ENCODE measurements at regions not wholly inside any gene's neighbourhood (a gene's known extent, or its start where the extent isn't known, plus 50 kb on each side); places are given as distances from the start of the nearest gene placed in this dataset.

- no peak for DNase-seq (ENCODE audit: low spot score)
Observed at GRCh38 chr4:67122029-67122428, 423.3 kb downstream of the CENPC start.

DNA sequence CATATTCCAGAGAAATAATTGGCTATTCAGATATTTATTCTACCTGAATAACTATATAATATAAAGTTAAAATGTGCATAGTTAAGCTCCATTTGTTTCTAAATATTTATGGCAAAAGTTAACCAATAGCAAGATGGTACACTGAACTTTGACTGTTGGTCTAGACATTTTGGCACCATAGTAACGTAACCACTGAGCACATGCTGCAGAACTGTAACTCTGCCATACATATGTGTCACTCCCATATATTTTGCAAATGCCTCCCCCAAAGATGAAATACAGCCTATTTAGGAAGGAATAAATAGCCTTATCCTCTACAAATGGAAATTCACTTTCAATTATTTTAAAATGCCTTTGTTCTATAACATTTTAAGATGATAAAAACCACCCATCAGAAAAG, 424.9 kb downstream of the CENPC start:
- no peak for DNase-seq (ENCODE audit: low spot score)

DNA sequence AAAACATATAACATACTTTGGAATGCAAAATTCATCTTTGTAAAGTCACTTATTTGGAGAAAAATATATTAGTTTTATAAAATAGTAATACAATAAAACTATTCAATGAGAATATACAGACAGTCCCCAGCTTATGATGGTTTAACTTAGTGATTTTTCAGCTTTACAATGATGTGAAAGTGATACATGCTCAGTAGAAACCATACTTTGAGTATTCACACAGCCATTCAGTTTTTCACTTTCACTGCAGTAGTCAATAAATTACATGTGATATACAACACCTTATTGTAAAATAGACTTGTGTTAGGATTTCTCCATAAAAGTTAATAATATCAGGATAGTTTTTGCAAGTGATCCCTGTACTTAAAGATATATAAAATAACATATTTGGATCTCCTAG, 436.0 kb downstream of the CENPC start:
- no peak for DNase-seq (ENCODE audit: low spot score)

GRCh38 chr4:67106861-67107460, 438.3 kb downstream of the CENPC start:
- no peak for DNase-seq (ENCODE audit: low spot score)

- no peak for DNase-seq (ENCODE audit: low spot score)
Observed at GRCh38 chr4:67104145-67104544, 441.2 kb downstream of the CENPC start.

DNA sequence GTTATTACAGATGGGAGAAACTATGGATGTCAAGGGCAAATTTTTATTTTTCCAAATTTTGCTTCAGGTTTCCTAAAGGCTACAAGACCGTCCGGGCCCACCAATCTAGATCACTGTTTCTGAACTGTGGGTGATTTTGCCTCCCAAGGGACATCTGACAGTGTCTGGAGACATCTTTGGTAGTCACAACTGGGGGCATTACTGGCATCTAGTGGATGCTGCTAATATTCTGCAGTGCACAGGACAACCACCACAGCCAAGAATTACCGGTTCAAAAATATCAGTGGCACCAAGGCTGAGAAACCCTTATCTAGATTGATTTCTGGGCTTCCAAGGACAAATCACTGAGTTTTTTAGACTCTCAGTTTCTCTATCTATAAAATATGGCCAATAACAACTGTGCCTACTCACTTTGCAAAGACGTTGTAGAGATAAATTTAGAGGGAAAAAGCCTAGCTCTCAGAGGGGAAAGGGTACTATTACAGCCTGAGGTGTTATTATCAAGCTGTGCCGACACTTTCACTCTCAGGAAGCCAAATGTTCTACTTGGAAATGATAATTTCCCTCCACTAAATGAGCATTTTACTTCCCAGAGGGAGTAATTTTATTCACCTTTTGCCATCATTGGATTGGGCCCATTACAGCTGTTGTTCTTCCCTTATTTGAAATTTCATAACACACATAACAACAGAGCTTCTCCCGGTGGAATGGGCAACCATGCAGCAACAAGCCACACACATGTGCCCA, 442.1 kb downstream of the CENPC start:
- no peak for DNase-seq (ENCODE audit: low spot score)

- DNase-seq (ENCODE audit: low spot score), result no peak
Observed at GRCh38 chr4:67101612-67102011, 443.7 kb downstream of the CENPC start.

DNA sequence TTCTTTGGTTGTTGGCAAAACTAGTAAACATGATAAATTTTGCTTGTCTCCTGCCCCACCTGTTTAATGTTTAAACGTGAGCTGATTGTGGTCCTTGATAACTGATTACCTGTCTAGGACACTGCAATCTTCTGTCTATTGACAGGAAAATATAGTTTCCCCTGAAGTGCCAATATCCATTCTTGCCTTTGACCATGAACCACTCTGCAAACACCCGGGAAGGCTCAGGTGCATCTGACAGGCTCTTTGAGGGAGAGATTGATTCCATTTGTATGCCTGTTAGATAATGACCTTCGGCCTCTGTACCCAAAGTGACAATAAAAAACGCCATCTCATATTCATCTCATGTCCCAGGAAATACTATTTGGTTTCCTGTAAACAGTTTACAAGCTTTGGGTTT, 453.0 kb downstream of the CENPC start:
- DNase-seq (ENCODE audit: low spot score), result no peak

- DNase-seq (ENCODE audit: low spot score), result no peak
Observed at GRCh38 chr4:67091673-67092072, 453.6 kb downstream of the CENPC start.

- DNase-seq (ENCODE audit: low spot score), result peak; percentile 8
Observed at GRCh38 chr4:67087897-67088296, 457.4 kb downstream of the CENPC start.

DNA sequence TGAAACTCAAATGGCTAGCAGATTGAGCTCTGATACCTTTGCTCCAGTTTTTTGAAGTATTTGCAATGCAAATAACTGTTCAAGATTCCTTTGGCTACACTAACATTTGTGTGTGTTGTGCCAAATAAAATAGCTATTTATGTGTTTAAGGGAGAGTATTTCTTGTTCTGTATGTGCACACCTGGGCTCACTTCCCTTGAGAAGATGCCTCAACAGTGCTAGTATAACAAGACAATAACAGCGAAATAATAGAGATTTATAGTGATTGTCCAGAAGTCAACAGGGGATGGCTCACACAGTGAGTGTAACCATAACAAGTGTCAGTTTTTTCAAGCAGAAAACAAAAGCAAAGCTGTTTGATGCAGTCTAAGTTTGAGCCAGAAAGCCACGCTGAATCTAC, 460.5 kb downstream of the CENPC start:
- no peak for DNase-seq (ENCODE audit: low spot score)

DNA sequence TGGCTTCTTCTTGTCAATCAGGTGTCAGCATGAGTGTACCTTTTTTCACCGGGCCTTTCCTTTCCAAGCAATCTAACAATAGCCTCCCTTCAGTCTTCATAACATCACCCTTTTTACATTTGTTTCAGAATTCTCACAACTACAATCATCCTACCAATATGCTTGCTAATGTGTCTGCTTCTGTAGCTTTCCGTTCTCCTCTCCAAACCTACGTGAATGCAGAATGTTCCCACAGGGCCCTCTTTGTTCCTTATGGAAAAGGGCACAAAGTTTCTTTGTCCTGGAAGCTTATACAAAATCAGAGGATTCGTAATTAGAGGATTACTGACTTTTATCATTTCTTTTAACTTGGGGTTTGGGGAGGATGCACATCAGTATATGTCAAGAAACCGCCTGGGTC, 461.8 kb downstream of the CENPC start:
- no peak for DNase-seq (ENCODE audit: low spot score)

- no peak for DNase-seq (ENCODE audit: low spot score)
Observed at GRCh38 chr4:67082746-67083145, 462.6 kb downstream of the CENPC start.

DNA sequence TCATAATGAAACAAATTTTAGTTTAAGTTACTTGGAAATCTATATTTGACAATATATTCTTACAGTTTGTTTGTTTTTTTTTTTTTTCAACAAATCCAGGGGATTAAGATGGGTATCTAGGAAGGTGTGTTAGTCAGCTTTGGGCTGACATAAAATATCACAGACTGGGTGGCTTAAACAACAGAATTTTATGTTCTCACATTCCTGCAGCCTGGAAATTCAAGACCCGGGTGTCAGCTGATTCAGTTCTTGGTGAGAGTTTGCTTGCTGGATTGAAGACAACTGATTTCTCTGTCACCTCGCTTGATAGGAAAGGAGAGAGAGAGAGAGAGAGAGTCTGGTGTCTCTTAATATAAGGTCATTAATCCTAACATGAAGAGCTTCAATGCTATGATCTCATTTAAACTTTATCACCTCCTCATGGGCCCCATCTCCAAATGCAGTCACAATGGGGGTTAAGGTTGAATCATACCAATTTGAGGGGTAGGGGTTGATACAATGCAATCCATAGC, 465.2 kb downstream of the CENPC start:
- no peak for DNase-seq (ENCODE audit: low spot score)

DNA sequence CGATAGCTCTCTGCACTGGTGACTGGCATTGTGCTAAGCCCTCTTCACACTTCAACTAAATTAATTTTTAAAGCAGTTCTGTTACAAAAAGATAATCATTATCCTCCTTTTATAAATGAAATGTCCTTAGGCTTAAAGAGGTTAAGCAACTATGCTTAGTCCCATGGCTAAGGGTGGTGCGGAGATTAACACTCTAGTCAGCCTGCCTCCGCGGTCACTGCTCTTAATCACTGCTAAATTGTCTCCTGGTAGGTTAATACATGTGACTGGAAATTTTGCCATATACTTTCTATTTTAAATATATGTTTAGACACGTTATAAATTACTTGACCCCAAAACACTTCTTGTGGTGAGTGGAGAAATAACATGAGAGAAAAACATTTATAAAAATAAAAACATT, 473.7 kb downstream of the CENPC start:
- DNase-seq (ENCODE audit: low spot score), result no peak

DNA sequence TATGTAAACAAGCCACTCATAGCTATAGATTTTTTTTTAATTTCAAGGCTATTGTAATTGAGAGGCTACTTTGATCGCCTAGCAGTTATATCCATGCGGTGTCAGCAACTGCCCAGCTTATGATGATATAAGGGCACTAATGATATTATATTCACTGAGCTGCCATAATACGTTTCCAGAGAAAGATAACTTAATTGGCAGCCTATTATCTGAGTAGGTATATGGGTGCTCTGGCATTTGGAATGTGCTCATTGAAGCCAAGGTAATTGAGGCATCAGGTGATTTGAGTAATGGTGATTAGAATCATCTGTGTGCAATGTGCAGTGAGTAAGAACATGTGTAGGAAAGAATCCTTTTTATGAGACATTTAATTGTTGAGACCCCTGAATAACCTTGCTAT, 490.0 kb downstream of the CENPC start:
- DNase-seq (ENCODE audit: low spot score), result no peak

- DNase-seq (ENCODE audit: low spot score), result no peak
Observed at GRCh38 chr4:67054896-67055295, 490.4 kb downstream of the CENPC start.

GRCh38 chr4:67052814-67053675, 492.3 kb downstream of the CENPC start:
- no peak for DNase-seq (ENCODE audit: low spot score)

- no peak for DNase-seq (ENCODE audit: low spot score)
Observed at GRCh38 chr4:67051000-67051789, 494.1 kb downstream of the CENPC start.

DNA sequence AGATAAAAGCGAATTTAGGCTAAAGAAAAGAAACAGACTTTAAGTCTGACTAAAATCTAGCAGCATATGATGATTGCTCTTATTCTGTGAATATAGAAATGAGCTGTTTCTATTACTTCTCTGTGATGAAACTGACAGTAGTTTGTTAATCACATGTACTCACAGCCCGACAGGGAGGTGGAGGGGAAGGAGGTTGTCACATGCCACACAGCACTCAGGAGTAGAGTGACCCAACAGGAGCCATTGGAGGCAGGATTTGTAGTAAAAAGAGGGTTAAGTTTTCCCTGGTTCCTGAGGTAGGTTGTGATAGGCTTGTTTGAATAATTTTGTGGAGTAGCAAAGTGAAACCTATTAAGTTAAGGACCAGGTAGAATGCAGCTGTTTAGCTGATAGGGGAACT, 495.9 kb downstream of the CENPC start:
- no peak for DNase-seq (ENCODE audit: low spot score)

DNA sequence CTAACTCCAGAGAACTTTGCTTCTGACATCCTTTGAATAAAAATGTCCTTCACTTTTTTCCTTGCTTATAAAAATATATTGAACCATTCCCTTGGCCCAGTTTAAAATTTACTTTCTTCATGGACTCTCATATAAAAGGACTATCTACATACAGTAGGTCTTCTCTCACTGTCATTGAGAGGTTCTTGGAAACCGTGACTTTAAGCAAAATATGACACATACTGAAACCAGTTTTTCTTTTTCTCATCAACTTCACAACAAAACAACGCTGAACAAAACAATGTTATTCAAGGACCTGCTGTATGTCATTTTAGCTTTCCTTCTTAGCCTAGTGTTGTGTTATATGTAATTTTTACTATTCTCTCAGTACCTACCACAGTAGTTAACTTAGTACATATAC, 496.8 kb downstream of the CENPC start:
- no peak for DNase-seq (ENCODE audit: low spot score)

GRCh38 chr4:67040315-67040714, 505.0 kb downstream of the CENPC start:
- DNase-seq (ENCODE audit: low spot score), result no peak

Data from GM03348 (cell line).